Panc1 (cell line): ENCODE measurements at regions not wholly inside any gene's neighbourhood (a gene's known extent, or its start where the extent isn't known, plus 50 kb on each side); places are given as distances from the start of the nearest gene placed in this dataset.

ENCODE experiments used
- CTCF ChIP-seq: fragments of 450-650 bp; IDR thresholded peaks from 2 replicates; pipeline ENCODE4 v1.5.1; 2017; ENCODE audit warnings: mild to moderate bottlenecking
- TCF7L2 ChIP-seq: IDR thresholded peaks from 2 replicates; pipeline ENCODE4 v1.6.1; 2011; ENCODE audit warnings: mild to moderate bottlenecking, low read depth, low read length, inconsistent platforms

GRCh38 chr13:109287553-109287952, 498.8 kb downstream of the IRS2 start:
- TF ChIP-seq CTCF, result no peak
- no peak for TF ChIP-seq TCF7L2
